LNCaP clone FGC (cell line): ENCODE measurements at regions not wholly inside any gene's neighbourhood (a gene's known extent, or its start where the extent isn't known, plus 50 kb on each side); places are given as distances from the start of the nearest gene placed in this dataset.

Source experiments
- DNase-seq: peaks from one replicate; pipeline ENCODE4 v3.0.0-alpha.2; 2011; ENCODE audit warnings: low read depth
- H3K4me3 ChIP-seq: 2 replicates; pipeline ENCODE4 v1.5.1; 2011; ENCODE audit warnings: mild to moderate bottlenecking, low read depth, low read length, control low read depth
- CTCF ChIP-seq: IDR thresholded peaks from 2 replicates; pipeline ENCODE4 v1.5.1; 2012; ENCODE audit warnings: mild to moderate bottlenecking; ENCODE audit not compliant: control insufficient read depth, insufficient read depth; ENCODE audit errors: extremely low read depth

GRCh38 chr13:109394311-109394988 lies 391.9 kb downstream of the IRS2 start:
- no peak for TF ChIP-seq CTCF
- DNase-seq, result no peak

GRCh38 chr13:109393045-109393444 lies 393.3 kb downstream of the IRS2 start:
- no peak for DNase-seq
- TF ChIP-seq CTCF, result no peak
- no peak overlapping the region for H3K4me3 ChIP-seq

More at GRCh38 chr13:109394311-109394988, 391.9 kb downstream of the IRS2 start:
- no peak overlapping the region for H3K4me3 ChIP-seq

GRCh38 chr13:109390391-109390790 lies 396.0 kb downstream of the IRS2 start:
- DNase-seq, result no peak
- no peak overlapping the region for H3K4me3 ChIP-seq
- TF ChIP-seq CTCF, result no peak

- no peak for DNase-seq
- H3K4me3 ChIP-seq, result no peak overlapping the region
Observed at GRCh38 chr13:109389892-109390345, 396.5 kb downstream of the IRS2 start.

GRCh38 chr13:109389456-109389855 lies 396.9 kb downstream of the IRS2 start:
- no peak for DNase-seq
- no peak for TF ChIP-seq CTCF
- no peak overlapping the region for H3K4me3 ChIP-seq

More at GRCh38 chr13:109389892-109390345, 396.5 kb downstream of the IRS2 start:
- no peak for TF ChIP-seq CTCF

- TF ChIP-seq CTCF, result no peak
- DNase-seq, result no peak
- H3K4me3 ChIP-seq, result no peak overlapping the region
Observed at GRCh38 chr13:109387471-109387870, 398.9 kb downstream of the IRS2 start.

GRCh38 chr13:109385242-109385560 lies 401.2 kb downstream of the IRS2 start:
- H3K4me3 ChIP-seq, result no peak overlapping the region
- TF ChIP-seq CTCF, result no peak
- no peak for DNase-seq
